ENCODE measurements at regions not wholly inside any gene's neighbourhood (a gene's known extent, or its start where the extent isn't known, plus 50 kb on each side); places are given as distances from the start of the nearest gene placed in this dataset.

DNA sequence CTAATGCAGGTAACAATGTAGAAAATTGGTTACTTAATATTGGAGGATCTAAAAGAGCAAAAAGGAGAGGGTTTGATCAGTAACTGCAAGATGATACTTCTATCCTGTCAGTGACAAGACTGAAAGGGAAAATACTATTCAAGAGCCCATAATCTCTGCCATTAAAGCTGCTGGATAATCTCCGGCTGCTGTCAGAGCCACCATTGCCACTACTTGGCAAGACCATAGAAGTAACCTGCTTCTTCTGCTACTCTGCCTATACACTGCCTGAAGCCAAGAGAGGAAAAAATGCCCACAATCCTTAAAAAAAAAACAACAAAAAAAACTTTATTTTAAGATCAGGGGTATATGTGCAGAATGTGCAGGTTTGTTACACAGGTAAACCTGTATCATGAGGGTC, 386.5 kb upstream of the ID4 start:
- intact Hi-C loops (cut with DNase I, micrococcal nuclease) = no loop called here
- H3K9me3 ChIP-seq = no peaks in the 10 kb centered on the region
- H3K4me1 ChIP-seq (ENCODE audit: low read depth) = no peaks in the 10 kb centered on the region
- no peaks in the 10 kb centered on the region for H3K36me3 ChIP-seq (ENCODE audit: low read depth)
- no peak for ATAC-seq
- TF ChIP-seq, protein P1, sequence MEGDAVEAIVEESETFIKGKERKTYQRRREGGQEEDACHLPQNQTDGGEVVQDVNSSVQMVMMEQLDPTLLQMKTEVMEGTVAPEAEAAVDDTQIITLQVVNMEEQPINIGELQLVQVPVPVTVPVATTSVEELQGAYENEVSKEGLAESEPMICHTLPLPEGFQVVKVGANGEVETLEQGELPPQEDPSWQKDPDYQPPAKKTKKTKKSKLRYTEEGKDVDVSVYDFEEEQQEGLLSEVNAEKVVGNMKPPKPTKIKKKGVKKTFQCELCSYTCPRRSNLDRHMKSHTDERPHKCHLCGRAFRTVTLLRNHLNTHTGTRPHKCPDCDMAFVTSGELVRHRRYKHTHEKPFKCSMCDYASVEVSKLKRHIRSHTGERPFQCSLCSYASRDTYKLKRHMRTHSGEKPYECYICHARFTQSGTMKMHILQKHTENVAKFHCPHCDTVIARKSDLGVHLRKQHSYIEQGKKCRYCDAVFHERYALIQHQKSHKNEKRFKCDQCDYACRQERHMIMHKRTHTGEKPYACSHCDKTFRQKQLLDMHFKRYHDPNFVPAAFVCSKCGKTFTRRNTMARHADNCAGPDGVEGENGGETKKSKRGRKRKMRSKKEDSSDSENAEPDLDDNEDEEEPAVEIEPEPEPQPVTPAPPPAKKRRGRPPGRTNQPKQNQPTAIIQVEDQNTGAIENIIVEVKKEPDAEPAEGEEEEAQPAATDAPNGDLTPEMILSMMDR (IDR thresholded peaks at IDR 0.05) = no peak
- H3K4me3 ChIP-seq = no peak overlapping the region
- no peak for DNase-seq

DNA sequence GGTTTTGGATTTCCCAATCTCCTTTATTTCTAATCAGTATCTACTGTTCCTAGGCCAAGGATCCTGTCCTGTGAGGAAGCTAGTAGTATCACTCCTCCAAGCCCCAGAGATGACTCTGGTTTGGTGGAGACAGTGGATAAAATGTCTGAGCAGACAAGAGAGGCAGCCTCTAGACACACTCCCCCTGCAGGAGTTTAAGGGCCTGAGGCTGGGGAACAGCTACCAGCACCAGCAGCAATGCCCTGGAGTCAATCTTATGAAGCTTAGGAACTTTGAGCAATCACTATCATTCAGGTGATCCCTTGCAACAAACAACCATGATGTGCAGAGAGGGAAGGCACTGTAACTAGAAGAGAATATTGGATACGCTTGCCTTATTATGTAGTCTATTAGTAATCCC, 384.7 kb upstream of the ID4 start:
- DNase-seq (no peak), ATAC-seq (no peak)
- intact Hi-C loops (cut with DNase I, micrococcal nuclease) = no loop called here
- H3K36me3 ChIP-seq (ENCODE audit: low read depth) = no peaks in the 10 kb centered on the region
- no peaks in the 10 kb centered on the region for H3K4me1 ChIP-seq (ENCODE audit: low read depth)
- no peaks in the 10 kb centered on the region for H3K9me3 ChIP-seq
- H3K4me3 ChIP-seq = no peak overlapping the region
- TF ChIP-seq, protein P1 (IDR thresholded peaks at IDR 0.05) = no peak

DNA sequence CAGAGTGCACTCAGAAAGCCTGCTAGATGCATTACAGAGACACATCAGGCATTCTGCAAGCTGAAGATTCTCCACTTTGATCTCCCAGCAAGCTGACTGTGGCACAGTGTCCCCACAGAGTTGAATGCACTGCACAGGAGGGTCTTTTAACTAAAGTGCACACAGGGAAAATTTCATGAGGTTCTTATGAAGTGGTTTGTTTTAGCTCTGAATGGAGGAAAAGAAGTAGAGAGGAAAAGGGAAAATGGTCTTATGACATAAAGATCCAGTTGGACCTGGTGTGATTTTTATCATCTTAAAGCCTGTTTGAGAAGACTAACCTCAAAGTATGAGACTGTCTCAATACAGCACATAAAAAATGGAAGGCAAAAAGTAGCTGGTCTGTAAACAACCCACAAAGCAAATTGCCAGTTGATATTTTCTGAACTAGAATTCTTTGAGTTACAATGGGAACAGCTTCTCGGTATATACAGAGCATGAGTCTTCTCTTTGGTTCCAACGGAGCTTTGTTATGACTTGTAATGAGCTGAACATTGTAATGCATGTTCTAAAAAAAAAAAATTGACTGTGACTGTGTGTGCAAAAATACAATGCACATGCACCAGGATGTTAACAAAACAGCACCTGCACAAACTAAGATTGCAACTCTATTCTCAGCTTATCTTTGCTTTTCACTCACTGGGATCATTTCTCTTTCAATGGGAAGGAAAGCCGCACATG, 383.0 kb upstream of the ID4 start:
- Histone ChIP-seq H3K4me1 (ENCODE audit: low read depth) (no peaks in the 10 kb centered on the region), H3K4me3 (no peak overlapping the region), H3K9me3 (no peaks in the 10 kb centered on the region), H3K36me3 (ENCODE audit: low read depth) (no peaks in the 10 kb centered on the region)
- ATAC-seq (no peak), DNase-seq (no peak)
- TF ChIP-seq, protein P1 (IDR thresholded peaks at IDR 0.05) = no peak
- intact Hi-C loops (cut with DNase I, micrococcal nuclease) = no loop called here

DNA sequence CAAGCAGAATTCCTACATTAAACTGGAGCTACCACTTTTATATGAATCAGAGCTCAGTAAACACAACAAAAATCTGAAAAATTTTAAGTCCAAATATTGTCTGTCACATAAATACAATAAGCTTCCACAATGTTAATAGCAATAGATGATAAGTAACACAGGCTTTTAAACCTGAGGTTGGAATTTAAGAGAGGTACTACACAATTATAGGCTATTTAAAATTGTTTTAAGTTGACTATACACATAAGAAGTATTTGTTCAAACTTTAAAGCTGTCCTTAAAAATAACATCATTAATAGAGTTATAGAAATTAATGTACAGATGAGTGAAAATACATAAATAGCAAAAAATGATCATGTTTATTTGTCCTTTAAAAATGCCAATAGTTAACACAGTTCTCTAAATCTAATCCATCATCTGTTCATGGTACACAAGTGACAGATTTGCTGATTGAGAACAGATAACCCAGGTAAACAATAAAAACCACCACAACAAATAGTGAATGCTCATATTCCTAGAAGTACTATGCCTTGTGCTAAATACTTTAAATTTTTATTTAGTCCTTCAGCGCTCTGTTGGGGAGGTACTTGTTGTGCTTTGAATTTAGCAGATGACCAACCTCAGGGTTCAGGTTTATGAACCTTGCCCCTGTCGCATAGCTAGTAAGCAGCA, 382.3 kb upstream of the ID4 start:
- Histone ChIP-seq H3K4me1 (ENCODE audit: low read depth) (no peaks in the 10 kb centered on the region), H3K36me3 (ENCODE audit: low read depth) (no peaks in the 10 kb centered on the region), H3K4me3 (no peak overlapping the region), H3K9me3 (no peaks in the 10 kb centered on the region)
- TF ChIP-seq, protein P1 (IDR thresholded peaks at IDR 0.05) = no peak
- DNase-seq = no peak
- no peak for ATAC-seq
- intact Hi-C loops (cut with DNase I, micrococcal nuclease) = no loop called here

DNA sequence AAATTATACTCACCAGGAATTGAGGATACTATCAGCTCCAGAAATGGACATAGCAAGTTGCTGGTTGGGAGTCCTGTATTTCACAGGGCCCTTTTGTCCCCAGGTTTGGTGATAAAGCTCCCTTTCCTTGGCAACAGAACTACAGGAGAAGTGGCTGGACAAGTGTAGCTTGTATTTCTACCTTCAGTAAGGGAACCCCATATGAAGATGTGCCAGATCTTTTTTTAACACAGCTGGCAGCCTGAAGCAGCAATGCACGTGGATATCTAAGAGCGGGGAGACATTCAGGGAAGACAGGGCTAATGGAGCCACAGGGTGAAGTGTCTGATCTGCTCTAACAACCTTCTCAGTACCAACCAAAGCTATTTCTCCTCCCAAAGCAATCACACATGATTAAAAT, 373.9 kb upstream of the ID4 start:
- no peaks in the 10 kb centered on the region for H3K4me1 ChIP-seq (ENCODE audit: low read depth)
- no peak overlapping the region for H3K4me3 ChIP-seq
- TF ChIP-seq, protein P1 (IDR thresholded peaks at IDR 0.05) = no peak
- ATAC-seq (no peak), DNase-seq (no peak)
- no peaks in the 10 kb centered on the region for H3K9me3 ChIP-seq
- intact Hi-C loops (cut with DNase I, micrococcal nuclease) = no loop called here
- H3K36me3 ChIP-seq (ENCODE audit: low read depth) = no peaks in the 10 kb centered on the region
